GM12878 (cell line): ENCODE measurements at regions not wholly inside any gene's neighbourhood (a gene's known extent, or its start where the extent isn't known, plus 50 kb on each side); places are given as distances from the start of the nearest gene placed in this dataset.
A peak's percentile ranks its signal among the peaks of the same experiment; 100 is the strongest.

Experiments
- BCL11A ChIP-seq: IDR thresholded peaks from 2 replicates; pipeline ENCODE4 v1.6.1; 2011; ENCODE audit warnings: low read depth, low read length
- BRCA1 ChIP-seq: IDR thresholded peaks from 2 replicates; pipeline ENCODE4 v1.6.1; 2011; ENCODE audit warnings: low read depth, low read length, improper control_type of control experiment
- CBX5 ChIP-seq: sonication (generic); IDR thresholded peaks from 2 replicates; pipeline ENCODE4 v1.6.1; 2016; ENCODE audit warnings: low read depth, moderate library complexity, mild to moderate bottlenecking, inconsistent platforms
- CREB1 ChIP-seq: IDR thresholded peaks from 2 replicates; pipeline ENCODE4 v1.6.1; 2012; ENCODE audit warnings: low read depth, mild to moderate bottlenecking, inconsistent platforms
- FOXM1 ChIP-seq: IDR thresholded peaks from 2 replicates; pipeline ENCODE4 v1.6.1; 2012; ENCODE audit warnings: low read depth, mild to moderate bottlenecking, inconsistent platforms, low read length, moderate library complexity
- IKZF2 ChIP-seq, 2 experiments: fragments of 450-650 bp; IDR thresholded peaks; 2 replicates each; pipeline ENCODE4 v1.6.1; 2017; ENCODE audit warnings: mild to moderate bottlenecking in 2 of 2, moderate library complexity in 2 of 2
- IRF4 ChIP-seq: IDR thresholded peaks from 2 replicates; pipeline ENCODE4 v1.6.1; 2011; ENCODE audit warnings: low read depth, low read length
- KDM1A ChIP-seq: fragments of 200-600 bp; sonication (generic); IDR thresholded peaks from 2 replicates; pipeline ENCODE4 v1.6.1; 2016; ENCODE audit warnings: borderline replicate concordance
- MEF2A ChIP-seq: IDR thresholded peaks from 2 replicates; pipeline ENCODE4 v1.6.1; 2011; ENCODE audit warnings: low read depth, mild to moderate bottlenecking, low read length, moderate library complexity; ENCODE audit not compliant: insufficient read depth
- NR2C1 ChIP-seq: fragments of 450-650 bp; IDR thresholded peaks from 2 replicates; pipeline ENCODE4 v1.6.1; 2017; ENCODE audit warnings: antibody characterized with exemption, mild to moderate bottlenecking, moderate library complexity
- NR2F1 ChIP-seq: fragments of 450-650 bp; conservative IDR thresholded peaks from 2 replicates; pipeline ENCODE4 v1.6.1; 2017; ENCODE audit warnings: mild to moderate bottlenecking
- POLR2AphosphoS2 ChIP-seq: IDR thresholded peaks from 2 replicates; pipeline ENCODE4 v1.6.1; 2011; ENCODE audit warnings: low read depth, mild to moderate bottlenecking, low read length, improper control_type of control experiment, moderate library complexity
- POU2F2 ChIP-seq: IDR thresholded peaks from 3 replicates; pipeline ENCODE4 v1.6.1; 2011; ENCODE audit warnings: low read depth, mild to moderate bottlenecking, low read length, borderline replicate concordance
- RAD21 ChIP-seq: IDR thresholded peaks from 2 replicates; pipeline ENCODE4 v1.6.1; 2011; ENCODE audit warnings: mild to moderate bottlenecking, low read depth, low read length, moderate library complexity; ENCODE audit not compliant: insufficient read depth
- SMAD1 ChIP-seq: fragments of 450-650 bp; IDR thresholded peaks from 2 replicates; pipeline ENCODE4 v1.6.1; 2018; ENCODE audit warnings: mild to moderate bottlenecking, low read depth; ENCODE audit not compliant: partially characterized antibody
- SMARCA5 ChIP-seq: fragments of 450-650 bp; IDR thresholded peaks from 2 replicates; pipeline ENCODE4 v1.6.1; 2017; ENCODE audit warnings: mild to moderate bottlenecking
- YBX1 ChIP-seq: fragments of 450-650 bp; IDR thresholded peaks from 2 replicates; pipeline ENCODE4 v1.6.1; 2016; ENCODE audit warnings: antibody characterized with exemption
- TF ChIP-seq, protein P1 (sequence below): IDR thresholded peaks from 2 replicates; pipeline ENCODE4 v1.6.1; 2012; ENCODE audit warnings: mild to moderate bottlenecking, low read depth, low read length
- TF ChIP-seq, protein P2 (sequence below): fragments of 450-650 bp; IDR thresholded peaks from 2 replicates; pipeline ENCODE4 v1.6.1; 2017; ENCODE audit warnings: mild to moderate bottlenecking, moderate library complexity
- TF ChIP-seq, protein P3 (sequence below): fragments of 150-350 bp; IDR thresholded peaks from 2 replicates; pipeline ENCODE4 v1.6.1; 2016; ENCODE audit warnings: low read depth, low read length

DNA sequence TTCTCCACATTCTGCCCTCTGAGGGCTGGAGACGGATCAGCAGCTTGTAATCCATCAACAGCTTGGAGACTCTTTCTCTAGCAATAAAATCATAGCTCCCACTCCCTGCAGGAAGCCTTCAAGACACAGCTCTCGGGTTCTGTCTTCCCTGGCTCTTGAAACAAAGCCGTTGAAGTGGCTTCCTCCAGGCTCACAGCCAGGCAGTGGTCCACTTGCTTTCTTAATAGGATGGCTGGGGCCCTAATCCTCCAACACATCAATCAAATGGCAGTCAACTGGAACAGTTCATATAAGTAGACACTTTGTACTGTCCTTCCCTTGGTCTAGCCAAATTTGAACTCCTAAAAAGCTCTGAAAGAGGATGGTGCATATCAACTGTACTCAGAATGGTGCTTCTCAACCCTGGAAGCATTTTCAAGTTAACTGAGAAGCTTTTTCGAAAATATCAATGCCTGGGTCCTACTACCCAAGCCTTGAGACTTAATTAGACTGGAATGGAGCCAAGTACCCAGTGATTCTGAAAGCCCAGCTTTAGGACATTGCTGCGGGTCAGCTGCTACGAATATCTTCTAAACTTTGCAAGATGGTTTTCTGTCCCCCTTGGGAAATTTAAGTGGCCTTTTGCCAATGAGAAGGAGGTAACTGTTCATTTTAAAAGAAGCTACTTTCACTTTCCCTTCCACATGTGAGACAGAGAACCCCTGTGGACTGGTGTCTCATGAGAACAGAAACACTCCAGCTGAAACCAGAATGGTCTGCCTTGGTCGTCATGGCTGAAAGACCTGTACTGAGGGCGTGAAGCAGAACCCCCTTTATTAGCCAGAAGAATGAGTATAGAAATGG lies 74.7 kb downstream of the SC5D start (continued):
- no peak for TF ChIP-seq SMARCA5
- TF ChIP-seq, protein P1, sequence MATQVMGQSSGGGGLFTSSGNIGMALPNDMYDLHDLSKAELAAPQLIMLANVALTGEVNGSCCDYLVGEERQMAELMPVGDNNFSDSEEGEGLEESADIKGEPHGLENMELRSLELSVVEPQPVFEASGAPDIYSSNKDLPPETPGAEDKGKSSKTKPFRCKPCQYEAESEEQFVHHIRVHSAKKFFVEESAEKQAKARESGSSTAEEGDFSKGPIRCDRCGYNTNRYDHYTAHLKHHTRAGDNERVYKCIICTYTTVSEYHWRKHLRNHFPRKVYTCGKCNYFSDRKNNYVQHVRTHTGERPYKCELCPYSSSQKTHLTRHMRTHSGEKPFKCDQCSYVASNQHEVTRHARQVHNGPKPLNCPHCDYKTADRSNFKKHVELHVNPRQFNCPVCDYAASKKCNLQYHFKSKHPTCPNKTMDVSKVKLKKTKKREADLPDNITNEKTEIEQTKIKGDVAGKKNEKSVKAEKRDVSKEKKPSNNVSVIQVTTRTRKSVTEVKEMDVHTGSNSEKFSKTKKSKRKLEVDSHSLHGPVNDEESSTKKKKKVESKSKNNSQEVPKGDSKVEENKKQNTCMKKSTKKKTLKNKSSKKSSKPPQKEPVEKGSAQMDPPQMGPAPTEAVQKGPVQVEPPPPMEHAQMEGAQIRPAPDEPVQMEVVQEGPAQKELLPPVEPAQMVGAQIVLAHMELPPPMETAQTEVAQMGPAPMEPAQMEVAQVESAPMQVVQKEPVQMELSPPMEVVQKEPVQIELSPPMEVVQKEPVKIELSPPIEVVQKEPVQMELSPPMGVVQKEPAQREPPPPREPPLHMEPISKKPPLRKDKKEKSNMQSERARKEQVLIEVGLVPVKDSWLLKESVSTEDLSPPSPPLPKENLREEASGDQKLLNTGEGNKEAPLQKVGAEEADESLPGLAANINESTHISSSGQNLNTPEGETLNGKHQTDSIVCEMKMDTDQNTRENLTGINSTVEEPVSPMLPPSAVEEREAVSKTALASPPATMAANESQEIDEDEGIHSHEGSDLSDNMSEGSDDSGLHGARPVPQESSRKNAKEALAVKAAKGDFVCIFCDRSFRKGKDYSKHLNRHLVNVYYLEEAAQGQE = no peak
- no peak for TF ChIP-seq NR2C1
- TF ChIP-seq BCL11A = peak; percentile 27; the same call in 1 of the 2 replicates
- no peak for TF ChIP-seq RAD21
- peak; percentile 100 for TF ChIP-seq SMAD1
- TF ChIP-seq IKZF2 (IDR thresholded peaks at IDR 0.05) = peak; percentile 77 to 81; a peak in 3 of 4 replicates
- 0 out of 2 replicates have a peak, but pooled peaks have one; percentile 29 for TF ChIP-seq MEF2A
- TF ChIP-seq POU2F2 = peak; percentile 21; the same call in 1 of the 3 replicates
- 0 out of 2 replicates have a peak, but pooled peaks have one; percentile 22 for TF ChIP-seq IRF4
- TF ChIP-seq FOXM1 = peak; percentile 65; the same call in 1 of the 2 replicates
- TF ChIP-seq POLR2AphosphoS2 = no peak
- no peak for TF ChIP-seq CBX5
- peak; percentile 58; the same call in 1 of the 2 replicates for TF ChIP-seq NR2F1
- TF ChIP-seq BRCA1 = no peak
- no peak; the same call in 1 of the 2 replicates for TF ChIP-seq YBX1
- no peak for TF ChIP-seq KDM1A
- peak; percentile 20; the same call in 1 of the 2 replicates for TF ChIP-seq CREB1
- TF ChIP-seq, protein P2, sequence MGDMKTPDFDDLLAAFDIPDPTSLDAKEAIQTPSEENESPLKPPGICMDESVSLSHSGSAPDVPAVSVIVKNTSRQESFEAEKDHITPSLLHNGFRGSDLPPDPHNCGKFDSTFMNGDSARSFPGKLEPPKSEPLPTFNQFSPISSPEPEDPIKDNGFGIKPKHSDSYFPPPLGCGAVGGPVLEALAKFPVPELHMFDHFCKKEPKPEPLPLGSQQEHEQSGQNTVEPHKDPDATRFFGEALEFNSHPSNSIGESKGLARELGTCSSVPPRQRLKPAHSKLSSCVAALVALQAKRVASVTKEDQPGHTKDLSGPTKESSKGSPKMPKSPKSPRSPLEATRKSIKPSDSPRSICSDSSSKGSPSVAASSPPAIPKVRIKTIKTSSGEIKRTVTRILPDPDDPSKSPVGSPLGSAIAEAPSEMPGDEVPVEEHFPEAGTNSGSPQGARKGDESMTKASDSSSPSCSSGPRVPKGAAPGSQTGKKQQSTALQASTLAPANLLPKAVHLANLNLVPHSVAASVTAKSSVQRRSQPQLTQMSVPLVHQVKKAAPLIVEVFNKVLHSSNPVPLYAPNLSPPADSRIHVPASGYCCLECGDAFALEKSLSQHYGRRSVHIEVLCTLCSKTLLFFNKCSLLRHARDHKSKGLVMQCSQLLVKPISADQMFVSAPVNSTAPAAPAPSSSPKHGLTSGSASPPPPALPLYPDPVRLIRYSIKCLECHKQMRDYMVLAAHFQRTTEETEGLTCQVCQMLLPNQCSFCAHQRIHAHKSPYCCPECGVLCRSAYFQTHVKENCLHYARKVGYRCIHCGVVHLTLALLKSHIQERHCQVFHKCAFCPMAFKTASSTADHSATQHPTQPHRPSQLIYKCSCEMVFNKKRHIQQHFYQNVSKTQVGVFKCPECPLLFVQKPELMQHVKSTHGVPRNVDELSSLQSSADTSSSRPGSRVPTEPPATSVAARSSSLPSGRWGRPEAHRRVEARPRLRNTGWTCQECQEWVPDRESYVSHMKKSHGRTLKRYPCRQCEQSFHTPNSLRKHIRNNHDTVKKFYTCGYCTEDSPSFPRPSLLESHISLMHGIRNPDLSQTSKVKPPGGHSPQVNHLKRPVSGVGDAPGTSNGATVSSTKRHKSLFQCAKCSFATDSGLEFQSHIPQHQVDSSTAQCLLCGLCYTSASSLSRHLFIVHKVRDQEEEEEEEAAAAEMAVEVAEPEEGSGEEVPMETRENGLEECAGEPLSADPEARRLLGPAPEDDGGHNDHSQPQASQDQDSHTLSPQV = no peak
- TF ChIP-seq, protein P3, sequence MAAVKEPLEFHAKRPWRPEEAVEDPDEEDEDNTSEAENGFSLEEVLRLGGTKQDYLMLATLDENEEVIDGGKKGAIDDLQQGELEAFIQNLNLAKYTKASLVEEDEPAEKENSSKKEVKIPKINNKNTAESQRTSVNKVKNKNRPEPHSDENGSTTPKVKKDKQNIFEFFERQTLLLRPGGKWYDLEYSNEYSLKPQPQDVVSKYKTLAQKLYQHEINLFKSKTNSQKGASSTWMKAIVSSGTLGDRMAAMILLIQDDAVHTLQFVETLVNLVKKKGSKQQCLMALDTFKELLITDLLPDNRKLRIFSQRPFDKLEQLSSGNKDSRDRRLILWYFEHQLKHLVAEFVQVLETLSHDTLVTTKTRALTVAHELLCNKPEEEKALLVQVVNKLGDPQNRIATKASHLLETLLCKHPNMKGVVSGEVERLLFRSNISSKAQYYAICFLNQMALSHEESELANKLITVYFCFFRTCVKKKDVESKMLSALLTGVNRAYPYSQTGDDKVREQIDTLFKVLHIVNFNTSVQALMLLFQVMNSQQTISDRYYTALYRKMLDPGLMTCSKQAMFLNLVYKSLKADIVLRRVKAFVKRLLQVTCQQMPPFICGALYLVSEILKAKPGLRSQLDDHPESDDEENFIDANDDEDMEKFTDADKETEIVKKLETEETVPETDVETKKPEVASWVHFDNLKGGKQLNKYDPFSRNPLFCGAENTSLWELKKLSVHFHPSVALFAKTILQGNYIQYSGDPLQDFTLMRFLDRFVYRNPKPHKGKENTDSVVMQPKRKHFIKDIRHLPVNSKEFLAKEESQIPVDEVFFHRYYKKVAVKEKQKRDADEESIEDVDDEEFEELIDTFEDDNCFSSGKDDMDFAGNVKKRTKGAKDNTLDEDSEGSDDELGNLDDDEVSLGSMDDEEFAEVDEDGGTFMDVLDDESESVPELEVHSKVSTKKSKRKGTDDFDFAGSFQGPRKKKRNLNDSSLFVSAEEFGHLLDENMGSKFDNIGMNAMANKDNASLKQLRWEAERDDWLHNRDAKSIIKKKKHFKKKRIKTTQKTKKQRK = no peak
